Inferior parietal cortex (tissue), 1 donor: ENCODE measurements at regions not wholly inside any gene's neighbourhood (a gene's known extent, or its start where the extent isn't known, plus 50 kb on each side); places are given as distances from the start of the nearest gene placed in this dataset.

Experiments
- DNase-seq: peaks from one replicate; pipeline ENCODE4 v3.0.0-alpha.2; 2016; ENCODE audit errors: extremely low spot score

GRCh38 chr18:59758106-59758505 is 60.9 kb upstream of the CCBE1 start:
- no peak for DNase-seq

- peak; percentile 16 for DNase-seq
Observed at GRCh38 chr18:59752666-59753065, 55.4 kb upstream of the CCBE1 start.

- no peak for DNase-seq
Observed at GRCh38 chr18:59751186-59751585, 54.0 kb upstream of the CCBE1 start.

- no peak for DNase-seq
Observed at GRCh38 chr18:59748628-59749360, 51.6 kb upstream of the CCBE1 start.
